Cardiac muscle cell (in vitro differentiated cells and primary cell): ENCODE measurements at regions not wholly inside any gene's neighbourhood (a gene's known extent, or its start where the extent isn't known, plus 50 kb on each side); places are given as distances from the start of the nearest gene placed in this dataset.

Experiments used
- DNase-seq, 2 donors: peaks; one replicate each; pipeline versions ENCODE4 v3.0.0 to v3.0.0-alpha.2; 2010 to 2017; ENCODE audit warnings: low read depth in 1 of 2, low spot score in 1 of 2
- H3K27ac ChIP-seq: fragments of 200-600 bp; sonication (generic); 2 replicates; pipeline ENCODE4 v1.5.1; 2016
- H3K27me3 ChIP-seq: fragments of 200-600 bp; sonication (generic); 2 replicates; pipeline ENCODE4 v1.6.0; 2016; ENCODE audit warnings: control low read depth
- H3K36me3 ChIP-seq: fragments of 200-600 bp; sonication (generic); 2 replicates; pipeline ENCODE4 v1.5.1; 2016; ENCODE audit warnings: control low read depth
- H3K4me1 ChIP-seq: fragments of 200-600 bp; sonication (generic); 2 replicates; pipeline ENCODE4 v1.8.1; 2017; ENCODE audit warnings: low read depth, mild to moderate bottlenecking, mixed run types
- H3K4me3 ChIP-seq: fragments of 200-600 bp; sonication (generic); 2 replicates; pipeline ENCODE4 v1.5.1; 2016; ENCODE audit warnings: mild to moderate bottlenecking
- H3K9me3 ChIP-seq: fragments of 200-600 bp; sonication (generic); 2 replicates; pipeline ENCODE4 v1.5.1; 2017; ENCODE audit warnings: low read depth, mild to moderate bottlenecking, control low read depth
- CTCF ChIP-seq: IDR thresholded peaks from 2 replicates; pipeline ENCODE4 v1.5.1; 2012; ENCODE audit warnings: low read depth, mild to moderate bottlenecking, low read length

DNA sequence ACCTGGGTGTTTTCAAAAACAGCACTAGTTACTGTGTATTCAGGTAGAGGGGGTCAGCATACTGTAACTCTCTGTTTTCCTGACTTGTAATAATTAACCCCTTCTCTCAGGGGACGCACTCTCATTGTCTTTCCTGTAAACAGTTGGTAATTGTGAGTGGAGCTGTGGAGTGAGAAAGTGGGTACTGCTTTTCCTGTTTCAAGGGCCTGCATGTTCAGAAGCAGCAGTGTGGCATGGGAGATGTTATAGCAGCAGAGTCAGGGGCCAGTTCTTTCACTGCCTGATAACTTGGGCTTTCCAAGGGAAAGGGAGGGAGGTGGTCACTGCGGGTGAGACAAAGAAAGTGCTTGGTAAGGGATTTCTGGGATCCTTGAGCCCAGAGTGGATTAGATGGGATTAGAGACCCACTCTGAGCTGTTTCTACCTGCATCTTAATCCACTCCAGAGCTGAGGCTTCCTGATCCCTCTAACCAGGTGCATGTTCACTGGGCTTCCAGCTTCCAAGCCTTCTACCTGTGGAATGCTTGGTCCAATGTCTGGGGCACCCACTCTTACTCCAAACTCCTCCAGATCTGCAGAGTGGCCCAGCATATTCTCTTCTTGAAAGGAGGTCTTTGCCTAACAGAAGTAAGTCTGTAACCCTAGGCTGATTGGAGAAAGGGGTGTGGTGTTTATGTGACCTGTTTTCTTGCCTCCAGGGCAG, 105.2 kb downstream of the RPLP1 start:
- H3K27me3 ChIP-seq: peaks cover 87% of the 10 kb centered on the region
- peaks cover 4% of the 10 kb centered on the region for H3K4me1 ChIP-seq
- DNase-seq: no peak
- H3K9me3 ChIP-seq: no peaks in the 10 kb centered on the region
- H3K27ac ChIP-seq: no peak overlapping the region
- no peak for TF ChIP-seq CTCF
- no peak overlapping the region for H3K4me3 ChIP-seq
- H3K36me3 ChIP-seq: no peaks in the 10 kb centered on the region

- TF ChIP-seq CTCF: peak; percentile 25
- no peaks in the 10 kb centered on the region for H3K9me3 ChIP-seq
- peaks cover 4% of the 10 kb centered on the region for H3K4me1 ChIP-seq
- DNase-seq: peak in 1 of 2 donors; percentile 69
- H3K4me3 ChIP-seq: no peak overlapping the region
- H3K36me3 ChIP-seq: no peaks in the 10 kb centered on the region
- H3K27me3 ChIP-seq: peaks cover 81% of the 10 kb centered on the region
- no peak overlapping the region for H3K27ac ChIP-seq
Measured at GRCh38 chr15:69559440-69560190, 107.0 kb downstream of the RPLP1 start.

DNA sequence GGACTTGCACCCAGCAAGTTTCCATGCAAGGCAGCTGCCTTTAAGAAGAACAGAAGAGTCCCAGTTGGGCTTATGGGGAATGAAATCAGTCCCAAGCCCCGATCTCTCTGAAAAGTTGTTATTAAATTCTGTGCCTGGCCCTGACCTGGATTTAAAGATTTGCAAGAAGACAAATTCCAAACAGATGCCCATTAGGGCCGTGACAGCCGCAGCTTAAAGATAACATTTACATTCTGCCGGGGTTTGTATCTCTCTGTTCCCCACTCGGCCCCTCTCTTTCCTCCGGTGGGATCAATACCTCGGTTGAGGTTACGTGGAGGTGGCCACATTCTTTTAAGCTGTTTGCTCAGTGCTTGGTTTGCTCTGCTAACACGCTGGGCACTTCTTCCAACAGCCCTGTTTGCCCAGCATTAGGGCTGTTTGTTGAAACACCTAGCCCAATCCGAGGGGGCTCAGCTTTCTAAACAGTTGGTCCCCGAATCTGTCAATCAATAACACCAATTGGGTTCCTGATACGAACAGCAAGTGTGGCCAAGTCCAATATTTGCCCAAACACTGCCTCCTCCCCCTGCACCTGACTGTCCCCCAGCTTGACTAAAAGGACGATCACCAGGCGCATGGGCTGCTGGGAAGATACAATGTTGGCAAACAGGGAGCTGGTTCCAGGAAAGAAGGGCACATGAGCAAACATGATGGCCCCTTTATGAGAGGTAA, 108.6 kb downstream of the RPLP1 start:
- Histone ChIP-seq H3K4me1 (peaks cover 4% of the 10 kb centered on the region), H3K4me3 (no peak overlapping the region), H3K27ac (no peak overlapping the region), H3K9me3 (no peaks in the 10 kb centered on the region), H3K27me3 (peaks cover 69% of the 10 kb centered on the region), H3K36me3 (no peaks in the 10 kb centered on the region)
- TF ChIP-seq CTCF: no peak
- DNase-seq: no peak

DNA sequence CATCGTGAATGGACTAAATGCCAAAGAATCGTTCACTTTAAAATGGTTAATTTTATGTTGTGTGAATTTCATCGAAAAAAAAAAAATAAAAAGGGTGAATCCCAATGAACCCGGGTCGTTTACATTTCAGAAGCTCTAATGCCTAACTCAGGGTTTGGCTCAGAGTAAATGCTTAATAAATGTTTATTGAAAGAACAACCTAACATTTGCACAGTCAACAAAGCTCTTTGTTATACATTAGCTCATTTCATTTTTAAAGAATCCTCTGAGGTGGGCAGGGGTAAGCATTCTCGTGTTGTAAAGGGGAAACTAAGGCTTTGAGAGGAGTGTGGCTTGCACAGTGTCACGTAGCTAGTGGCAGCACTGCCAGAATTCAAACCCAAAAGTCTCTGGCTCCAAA, 109.5 kb downstream of the RPLP1 start:
- H3K9me3 ChIP-seq: no peaks in the 10 kb centered on the region
- no peak overlapping the region for H3K27ac ChIP-seq
- DNase-seq: no peak
- no peak overlapping the region for H3K4me3 ChIP-seq
- H3K27me3 ChIP-seq: peaks cover 61% of the 10 kb centered on the region
- H3K4me1 ChIP-seq: peaks cover 4% of the 10 kb centered on the region
- no peak for TF ChIP-seq CTCF
- no peaks in the 10 kb centered on the region for H3K36me3 ChIP-seq

DNA sequence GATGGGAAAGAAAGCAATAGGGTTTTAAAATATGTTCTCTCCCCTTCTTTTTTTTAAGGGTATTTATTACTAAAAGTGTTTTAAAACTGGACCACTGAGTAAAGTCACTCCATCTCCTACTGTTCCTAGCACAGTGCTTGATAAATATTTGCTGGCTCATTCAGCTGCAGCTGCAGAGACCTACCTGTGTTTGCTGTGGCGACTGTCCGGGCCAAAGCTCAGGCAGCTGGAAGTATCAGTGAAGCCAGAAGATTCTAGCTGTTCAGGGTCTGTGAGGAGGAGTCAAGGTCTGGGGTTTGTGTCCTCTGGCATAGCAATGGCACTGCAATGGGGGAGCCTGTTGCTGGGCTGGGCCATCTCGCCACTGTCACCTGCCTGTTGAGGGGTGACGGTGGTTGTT, 109.9 kb downstream of the RPLP1 start:
- Histone ChIP-seq H3K9me3 (no peaks in the 10 kb centered on the region), H3K27ac (no peak overlapping the region), H3K36me3 (no peaks in the 10 kb centered on the region), H3K4me1 (peaks cover 4% of the 10 kb centered on the region), H3K27me3 (peaks cover 57% of the 10 kb centered on the region), H3K4me3 (no peak overlapping the region)
- no peak for TF ChIP-seq CTCF
- no peak for DNase-seq
